ENCODE measurements at regions not wholly inside any gene's neighbourhood (a gene's known extent, or its start where the extent isn't known, plus 50 kb on each side); places are given as distances from the start of the nearest gene placed in this dataset.

GRCh38 chr22:46090631-46091201 is 59.6 kb upstream of the PPARA start:
- no peak for DNase-seq (ENCODE audit: low spot score)

DNA sequence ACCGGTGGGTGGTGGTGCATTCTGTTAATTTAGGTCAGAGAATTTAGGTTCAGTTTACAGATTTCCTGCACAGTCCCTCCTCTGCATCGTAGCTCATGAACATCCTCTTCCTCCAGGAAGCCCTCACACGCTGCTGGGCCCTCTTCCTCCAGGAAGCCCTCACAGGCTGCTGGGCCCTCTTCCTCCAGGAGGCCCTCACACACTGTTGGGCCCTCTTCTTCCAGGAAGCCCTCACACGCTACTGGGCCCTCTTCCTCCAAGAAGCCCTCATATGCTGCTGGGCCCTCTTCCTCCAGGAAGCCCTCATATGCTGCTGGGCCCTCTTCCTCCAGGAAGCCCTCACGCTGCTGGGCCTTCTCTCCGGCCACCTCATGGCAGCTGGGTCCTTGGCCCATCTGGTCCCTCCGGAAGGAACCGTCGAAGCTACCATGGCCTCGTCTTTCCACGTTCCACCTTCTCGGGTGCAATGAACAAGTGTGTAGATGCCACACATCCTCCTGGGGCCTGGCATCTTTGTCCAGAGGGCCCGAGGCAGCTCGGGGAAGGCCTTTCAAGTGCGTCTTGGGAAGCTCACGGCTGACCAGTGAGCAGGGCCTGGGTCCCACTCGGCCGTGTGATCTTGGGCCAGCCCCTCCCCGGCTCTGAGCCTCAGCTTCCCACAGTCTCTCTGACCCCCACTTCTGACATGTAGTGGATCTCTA is 58.9 kb upstream of the PPARA start:
- no peak for DNase-seq (ENCODE audit: low spot score)

DNA sequence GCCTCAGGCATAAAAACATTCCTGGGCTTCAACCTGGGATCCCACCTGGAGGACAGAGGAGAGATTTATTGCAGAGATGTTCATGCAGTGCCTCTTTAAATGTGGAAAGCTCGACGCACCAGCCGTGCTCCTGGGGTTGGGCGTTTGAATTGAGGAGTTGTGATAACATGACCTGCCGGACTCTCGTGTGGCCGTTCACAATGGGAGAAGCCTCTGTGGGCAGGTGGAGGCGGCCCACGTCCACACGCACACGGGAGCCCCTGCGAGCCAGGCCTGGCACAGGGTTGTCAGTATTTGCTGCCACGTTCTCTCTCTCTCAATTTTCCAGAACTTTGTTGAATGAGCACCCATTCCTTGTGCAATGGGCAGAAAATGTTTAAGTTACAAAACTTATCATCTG is 58.3 kb upstream of the PPARA start:
- DNase-seq (ENCODE audit: low spot score) = no peak

DNA sequence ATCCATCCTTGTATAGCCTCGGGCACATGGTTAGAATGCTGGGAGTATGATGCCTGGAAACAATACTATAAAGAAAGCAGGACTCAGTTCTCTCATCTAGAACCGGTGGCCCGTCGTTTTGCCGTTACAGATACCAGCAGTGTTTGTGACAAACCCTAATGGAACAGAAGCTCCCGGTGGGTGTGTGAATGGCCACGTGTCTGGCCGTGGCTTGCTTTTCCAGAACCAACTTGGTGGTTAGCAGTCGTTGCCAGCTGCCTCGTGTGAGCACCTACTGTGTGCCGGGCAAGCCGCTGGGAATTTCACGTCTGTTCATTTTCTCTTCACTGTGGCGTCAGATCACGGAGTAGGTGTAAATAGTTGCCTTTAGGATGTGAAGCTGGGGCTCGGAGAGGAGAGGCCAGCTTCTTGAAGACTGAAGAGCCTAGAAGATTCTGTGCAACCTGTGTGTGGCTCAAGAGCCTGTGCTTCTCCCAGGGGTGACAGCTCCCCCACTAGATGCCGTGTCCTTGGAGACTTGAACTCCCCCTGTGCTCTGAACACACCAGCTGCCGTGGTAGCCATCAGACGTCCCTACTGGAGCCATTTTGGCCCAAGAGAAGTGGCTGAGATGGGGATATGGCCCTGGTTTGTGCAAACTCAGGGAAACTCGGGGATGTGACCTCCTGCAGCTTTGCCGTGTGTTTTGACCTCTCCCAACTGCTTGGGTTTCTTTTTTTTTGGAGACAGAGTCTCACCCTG is 57.5 kb upstream of the PPARA start:
- DNase-seq (ENCODE audit: low spot score) = no peak

GRCh38 chr22:46093796-46094195 is 56.5 kb upstream of the PPARA start:
- no peak for DNase-seq (ENCODE audit: low spot score)

DNA sequence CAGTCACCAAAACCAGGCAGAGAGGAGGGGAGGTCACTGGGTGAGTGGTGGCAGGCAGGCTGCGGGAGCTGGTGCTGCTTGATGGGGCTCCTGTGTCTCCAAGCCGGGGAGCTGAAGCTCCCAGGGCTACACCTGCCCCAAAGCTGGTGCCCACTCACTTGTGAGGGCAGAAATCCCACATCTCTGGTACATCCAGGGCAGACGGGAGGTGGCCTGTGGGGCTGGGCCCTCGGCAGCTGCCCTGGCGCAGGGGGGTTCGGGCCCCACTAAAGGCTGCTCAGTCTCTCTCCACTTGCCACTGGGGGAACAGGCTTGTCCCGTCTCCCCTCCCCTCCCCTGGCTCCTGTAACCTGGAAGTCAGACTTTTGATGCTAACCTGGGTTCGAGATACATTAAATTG is 55.6 kb upstream of the PPARA start:
- no peak for DNase-seq (ENCODE audit: low spot score)

- DNase-seq (ENCODE audit: low spot score) = no peak
These were observed 54.3 kb upstream of the PPARA start for GRCh38 chr22:46096051-46096450.

GRCh38 chr22:46096706-46097230 is 53.6 kb upstream of the PPARA start:
- DNase-seq (ENCODE audit: low spot score) = no peak

DNA sequence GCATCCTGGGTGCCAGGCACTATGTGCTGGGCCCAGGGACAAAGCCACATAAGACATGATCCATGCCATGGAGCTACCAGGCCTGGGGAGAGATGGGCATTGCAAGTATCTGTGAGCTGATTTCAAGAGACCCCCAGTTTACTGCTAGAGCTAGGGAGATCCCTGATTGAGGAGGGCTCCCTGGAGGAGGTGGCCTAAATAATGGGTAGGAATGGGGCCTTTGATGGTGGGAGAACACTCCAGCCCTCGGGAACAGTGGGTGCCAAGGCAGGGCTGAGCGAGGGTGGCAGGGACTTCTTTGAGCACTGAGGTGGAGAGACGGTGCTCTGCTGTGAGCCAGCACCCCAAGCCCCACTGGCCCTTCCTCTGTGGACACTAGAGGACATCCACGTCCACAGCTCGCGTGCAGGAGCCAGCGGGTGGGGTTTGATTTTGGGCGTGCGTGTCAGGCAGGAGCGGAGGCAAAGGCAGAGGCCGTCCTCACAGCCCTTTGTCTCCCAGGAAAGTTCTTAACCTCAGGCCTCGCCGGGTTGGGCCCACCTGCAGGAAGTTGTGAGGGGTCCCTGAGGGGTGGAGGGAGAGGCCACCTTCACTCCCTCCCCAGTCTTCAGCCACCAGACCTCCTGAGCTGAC is 52.9 kb upstream of the PPARA start:
- DNase-seq (ENCODE audit: low spot score) = no peak

DNA sequence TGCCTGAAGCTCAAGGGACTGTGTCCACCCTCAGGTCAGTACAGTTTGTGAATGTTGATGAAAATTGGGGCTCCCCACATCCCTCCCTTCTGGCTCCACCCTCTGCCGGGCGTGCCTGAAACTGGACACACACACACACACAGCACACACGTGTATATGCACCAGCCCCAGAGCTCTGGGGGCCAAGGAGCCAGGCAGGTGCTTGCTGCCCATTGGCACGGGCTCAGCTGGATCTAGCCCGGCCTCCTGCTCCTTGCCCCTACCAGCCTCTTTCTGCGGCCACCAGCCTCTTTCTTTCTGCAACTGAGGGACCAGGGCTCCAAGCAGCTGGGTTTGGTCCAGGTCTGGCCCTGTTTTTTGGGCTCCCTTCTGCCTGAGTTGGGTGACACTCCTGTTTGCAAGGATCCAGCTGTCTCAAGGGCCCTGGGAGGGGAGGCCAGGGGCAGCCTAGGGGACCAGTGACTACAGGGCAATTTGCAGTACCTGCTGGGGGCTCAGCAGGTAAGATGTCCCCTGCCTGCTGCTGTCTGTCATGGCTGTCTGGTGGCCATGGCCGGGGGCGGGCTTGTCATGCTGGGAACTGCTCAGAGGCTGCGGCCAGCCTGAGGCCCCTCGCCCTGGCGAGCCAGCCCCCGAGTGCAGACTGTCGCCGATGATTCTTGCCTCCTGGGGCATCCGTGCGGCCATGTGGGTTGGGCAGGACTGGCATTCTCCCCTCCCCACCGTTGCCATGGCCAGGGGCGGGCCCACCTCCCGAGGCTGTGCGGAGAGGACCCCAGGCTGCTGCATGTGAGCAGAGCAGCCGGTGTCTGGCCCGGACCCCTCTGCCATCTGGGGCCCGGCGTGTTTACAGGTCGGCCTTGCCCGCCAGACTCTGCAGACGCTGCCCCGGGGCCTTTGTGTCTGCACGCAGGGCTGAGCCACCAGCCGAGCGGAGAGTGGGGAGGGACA is 51.5 kb upstream of the PPARA start:
- no peak for DNase-seq (ENCODE audit: low spot score)

DNA sequence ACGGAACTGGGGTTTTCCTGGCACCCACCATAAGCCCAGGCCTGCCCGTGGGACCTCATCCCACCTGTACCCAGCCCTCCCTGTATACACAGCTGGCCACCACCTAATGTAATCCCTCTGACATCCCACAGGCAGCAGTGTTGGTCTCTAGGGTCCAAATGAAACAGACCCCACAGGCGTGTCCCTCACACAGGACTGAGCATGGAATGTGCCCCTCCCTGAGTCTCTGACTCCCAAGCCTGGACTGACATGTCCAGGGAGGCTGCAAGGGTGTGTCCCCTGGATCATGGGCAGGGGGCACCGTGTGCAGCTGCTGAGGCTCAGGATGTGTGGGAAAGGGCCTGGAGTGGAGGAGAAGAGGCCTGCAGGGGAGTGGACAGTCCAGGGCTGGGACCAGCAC is 50.6 kb upstream of the PPARA start:
- DNase-seq (ENCODE audit: low spot score) = no peak

DNA sequence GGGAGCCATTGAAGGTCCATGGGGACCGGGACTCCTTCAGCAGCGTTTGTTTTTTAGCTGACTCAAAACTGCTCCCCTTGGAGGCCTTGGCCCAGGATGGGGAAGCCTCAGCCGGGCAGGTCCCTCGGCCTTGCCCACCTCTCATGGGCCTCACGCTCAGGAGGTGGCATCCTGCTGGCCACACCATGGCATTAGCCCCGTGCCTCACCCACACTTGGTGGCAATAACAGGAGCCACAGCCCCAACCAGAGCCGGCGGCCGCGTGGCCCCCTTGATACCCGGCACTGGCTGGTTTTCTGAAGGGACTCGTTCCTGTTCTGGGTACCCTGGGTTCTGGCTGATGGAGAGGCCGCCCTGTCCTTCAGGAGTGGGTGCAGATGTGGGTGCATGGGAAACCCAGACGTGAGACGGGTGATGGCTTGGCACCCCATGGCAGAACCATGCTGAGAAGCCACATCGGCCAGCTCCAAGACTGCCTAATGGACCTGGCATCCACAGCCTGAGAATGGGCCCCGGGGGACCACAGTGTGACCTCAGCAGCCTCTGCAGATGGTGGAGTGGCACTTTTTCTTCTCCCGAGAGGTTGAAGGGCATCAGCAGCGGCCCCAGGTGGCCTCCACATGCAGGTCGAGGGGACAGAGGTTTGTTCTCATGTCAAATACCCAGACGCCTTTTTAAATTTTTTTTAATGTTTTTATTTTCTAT is 49.8 kb upstream of the PPARA start:
- no peak for DNase-seq (ENCODE audit: low spot score)
